NCI-H82 treated with DMSO at 0.1 percent for 48 hours (cell line): ENCODE measurements at regions not wholly inside any gene's neighbourhood (a gene's known extent, or its start where the extent isn't known, plus 50 kb on each side); places are given as distances from the start of the nearest gene placed in this dataset.
"Not testable (repeated sequence)": the region's sequence is repeated elsewhere in the genome, so short reads cannot be mapped to it uniquely, and the experiment has no call there.

Source experiments
- DNase-seq: peaks from one replicate; lab custom pipeline; 2025; ENCODE audit not compliant: unreplicated experiment; lab: John Stamatoyannopoulos, UW

DNA sequence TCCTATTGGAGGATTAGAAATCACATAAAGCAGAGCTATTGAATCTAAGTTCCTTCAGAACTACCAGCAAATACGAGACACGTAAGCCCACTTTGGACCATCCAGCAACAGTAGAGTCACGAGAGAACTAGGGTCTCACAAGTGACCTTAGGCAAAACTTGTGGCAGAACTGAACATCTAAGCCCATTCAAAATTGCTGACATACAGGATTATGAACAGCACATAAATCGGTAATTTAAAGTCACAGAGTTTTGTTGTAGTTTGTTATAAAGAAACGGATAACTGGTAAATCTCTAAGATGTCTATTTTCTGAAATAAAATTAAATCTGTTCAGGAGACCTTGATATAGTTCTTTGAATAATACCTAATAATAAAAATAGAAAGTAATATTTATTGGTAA, 1366.0 kb downstream of the NCAM2 start:
- DNase-seq, result no peak

DNA sequence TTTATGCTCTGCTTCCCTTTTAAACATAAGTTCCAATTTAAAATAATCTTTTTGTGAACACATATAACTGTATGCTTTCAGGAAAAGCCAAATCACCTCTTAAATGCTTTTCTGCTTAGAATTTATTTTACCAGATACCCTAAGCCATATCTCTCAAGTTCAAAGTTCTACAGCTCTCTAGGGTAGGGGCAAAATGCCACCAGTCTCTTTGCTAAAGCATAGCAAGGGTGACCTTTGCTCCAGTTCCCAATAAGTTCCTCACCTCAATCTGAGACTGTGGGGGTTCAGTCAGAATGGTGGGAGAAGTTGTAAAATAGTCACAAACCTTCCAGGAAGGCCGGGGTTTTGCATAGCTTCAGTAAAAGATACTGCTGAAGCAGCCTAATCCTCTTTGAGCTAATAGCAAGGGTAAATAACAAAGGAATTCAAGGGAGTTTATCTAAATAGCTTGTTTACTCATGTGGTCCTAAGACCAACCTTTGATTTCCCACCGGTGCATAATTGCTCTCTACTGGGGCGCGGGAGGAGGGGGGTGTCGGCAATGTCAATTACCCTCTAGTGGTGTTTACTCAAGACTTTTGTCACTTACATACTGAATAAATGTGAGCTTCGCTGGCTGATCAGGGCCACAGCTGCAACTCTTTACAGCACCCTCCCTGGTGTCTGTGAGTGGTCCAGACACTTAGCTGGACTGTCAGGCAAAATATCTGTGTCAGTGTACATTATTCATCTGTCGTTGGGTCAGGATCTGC, 1376.2 kb downstream of the NCAM2 start:
- no peak for DNase-seq

DNA sequence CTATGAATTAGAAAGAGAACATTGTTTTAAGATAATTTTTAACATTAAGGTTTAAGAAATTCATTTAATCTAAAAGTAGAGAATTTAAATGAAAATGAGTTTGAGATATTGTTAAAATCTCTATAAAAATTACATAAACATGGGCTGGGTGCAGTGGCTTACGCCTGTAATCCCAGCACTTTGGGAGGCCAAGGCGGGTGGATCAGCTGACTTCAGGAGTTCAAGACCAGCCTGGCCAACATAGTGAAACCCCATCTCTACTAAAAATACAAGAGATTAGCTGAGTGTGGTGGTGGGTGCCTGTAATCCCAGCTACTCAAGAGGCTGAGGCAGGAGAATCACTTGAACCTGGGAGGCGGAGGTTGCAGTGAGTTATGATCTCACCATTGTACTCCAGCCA, 1379.6 kb downstream of the NCAM2 start:
- DNase-seq, result not testable (repeated sequence)

GRCh38 chr21:22393324-22393723, 1395.1 kb downstream of the NCAM2 start:
- no peak for DNase-seq

GRCh38 chr21:22395965-22396364, 1397.8 kb downstream of the NCAM2 start:
- DNase-seq, result no peak

DNA sequence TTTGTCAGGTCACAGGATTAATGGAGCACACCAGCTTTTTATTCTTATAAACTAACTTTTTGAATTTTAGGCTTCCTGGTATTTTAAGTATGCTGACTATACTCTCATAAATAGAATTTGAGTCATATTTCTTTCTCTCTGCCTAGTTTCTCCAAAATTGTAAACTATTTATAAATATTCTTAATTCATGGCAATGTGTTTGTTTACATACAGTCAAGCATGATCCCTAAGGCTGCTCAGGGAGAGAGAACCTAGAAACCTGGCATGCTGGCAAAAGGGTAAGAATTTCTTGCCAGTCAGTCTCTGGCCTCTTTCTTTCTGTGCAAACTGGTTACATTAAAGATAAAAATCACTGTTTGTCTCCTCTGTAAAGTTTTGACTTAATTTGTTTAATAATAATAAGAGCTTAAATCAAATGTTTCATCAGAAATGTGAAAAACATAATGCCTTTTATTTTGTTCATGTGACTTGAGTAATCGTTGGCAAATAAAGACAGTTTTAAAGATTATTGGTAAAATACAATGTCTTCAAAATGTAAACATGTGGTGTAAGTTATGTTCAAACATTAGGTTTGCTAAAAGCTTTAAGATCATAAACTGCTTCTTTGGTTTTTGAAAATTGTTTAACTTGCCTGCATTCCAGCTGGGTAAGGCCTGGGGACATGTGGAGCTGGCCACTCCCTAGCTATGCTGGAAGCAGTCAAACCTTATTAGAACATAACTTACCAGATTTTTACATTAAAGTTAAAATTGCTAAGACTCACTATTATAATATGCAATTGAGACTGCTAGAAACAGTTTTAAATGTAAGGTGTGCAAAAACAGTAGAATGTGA, 1401.7 kb downstream of the NCAM2 start:
- DNase-seq, result no peak

GRCh38 chr21:22409571-22409970, 1411.4 kb downstream of the NCAM2 start:
- no peak for DNase-seq

DNA sequence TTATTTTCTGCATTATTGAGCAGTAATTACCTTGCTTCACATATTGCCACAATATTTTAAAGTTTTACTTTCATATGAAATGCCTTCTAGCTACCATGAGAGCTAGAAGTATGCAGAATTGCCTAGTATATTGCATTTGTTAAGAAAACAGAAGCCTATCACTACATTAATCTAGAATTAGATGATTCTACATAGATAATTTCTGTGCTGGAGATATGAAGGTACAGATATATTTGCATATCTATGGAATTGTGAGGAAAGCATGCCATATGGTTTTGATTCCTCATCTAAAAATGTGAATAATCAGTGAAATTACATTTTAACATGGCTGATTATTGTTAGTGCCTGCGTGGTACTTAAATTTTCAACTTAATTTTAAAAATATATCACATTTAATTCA, 1418.3 kb downstream of the NCAM2 start:
- no peak for DNase-seq

DNA sequence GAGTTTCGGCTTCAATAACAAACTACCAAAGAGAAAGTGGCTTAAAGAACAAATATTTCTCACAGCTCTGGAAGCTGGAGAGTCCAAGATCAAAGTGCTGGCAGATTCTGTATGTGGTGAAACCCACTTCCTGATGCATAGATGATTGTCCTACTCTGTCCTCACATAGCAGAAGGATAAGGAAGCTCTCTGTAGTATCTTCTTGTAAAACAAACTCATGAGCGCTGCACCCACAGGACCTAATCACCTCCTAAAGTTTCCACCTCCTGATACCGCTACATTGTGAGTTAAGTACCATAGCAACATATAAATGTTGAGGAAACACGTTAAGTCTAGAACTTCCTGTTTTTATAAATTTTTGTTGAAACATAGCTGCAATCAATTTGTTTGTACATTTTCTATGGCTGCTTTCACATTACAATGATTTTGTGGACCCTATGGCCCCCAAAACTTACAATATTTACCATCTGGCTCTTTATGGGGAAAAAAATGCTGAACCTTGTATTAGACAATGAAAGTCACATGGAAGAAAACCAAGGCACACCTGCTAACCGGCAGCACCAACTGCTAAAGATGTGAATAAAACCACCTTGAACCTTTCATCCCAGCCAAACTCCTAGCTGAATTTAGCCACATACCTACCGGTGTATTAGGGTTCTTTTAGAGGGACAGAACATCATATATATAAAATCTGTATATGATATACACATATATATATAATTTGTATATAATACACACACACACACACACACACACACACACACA, 1423.4 kb downstream of the NCAM2 start:
- no peak for DNase-seq

- DNase-seq, result no peak
Observed at GRCh38 chr21:22438428-22439086, 1440.3 kb downstream of the NCAM2 start.

GRCh38 chr21:22444990-22445389, 1446.8 kb downstream of the NCAM2 start:
- no peak for DNase-seq

- no peak for DNase-seq
Observed at GRCh38 chr21:22450507-22450906, 1452.3 kb downstream of the NCAM2 start.

- no peak for DNase-seq
Observed at GRCh38 chr21:22456241-22456640, 1458.0 kb downstream of the NCAM2 start.

DNA sequence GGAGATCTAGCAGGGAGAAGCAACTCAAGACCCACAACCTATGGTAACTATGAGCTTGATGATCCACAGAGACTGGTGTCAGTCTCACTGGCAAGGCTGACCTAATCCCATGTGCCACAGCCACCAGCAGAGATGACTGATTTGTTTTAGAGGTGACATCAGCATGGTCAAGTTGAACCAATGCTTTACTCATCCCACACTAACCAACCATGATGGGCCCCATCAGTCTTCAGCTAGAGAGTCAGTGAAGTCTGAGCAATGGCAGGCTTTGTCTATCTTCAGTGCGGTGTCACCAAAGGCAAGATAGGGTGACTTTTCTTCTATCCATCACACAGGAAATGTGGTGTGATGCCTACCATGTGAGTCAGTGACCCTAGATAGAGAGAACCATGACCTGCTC, 1470.7 kb downstream of the NCAM2 start:
- no peak for DNase-seq

- DNase-seq, result no peak
Observed at GRCh38 chr21:22474403-22474802, 1476.2 kb downstream of the NCAM2 start.

- DNase-seq, result no peak
Observed at GRCh38 chr21:22476214-22476613, 1478.0 kb downstream of the NCAM2 start.

- DNase-seq, result no peak
Observed at GRCh38 chr21:22476726-22477646, 1478.8 kb downstream of the NCAM2 start.

- no peak for DNase-seq
Observed at GRCh38 chr21:22490049-22490448, 1491.8 kb downstream of the NCAM2 start.

GRCh38 chr21:22516230-22516629, 1518.0 kb downstream of the NCAM2 start:
- DNase-seq, result no peak

- DNase-seq, result no peak
Observed at GRCh38 chr21:22535630-22536029, 1537.4 kb downstream of the NCAM2 start.
